Breast epithelium (tissue), 4 donors: ENCODE measurements at regions not wholly inside any gene's neighbourhood (a gene's known extent, or its start where the extent isn't known, plus 50 kb on each side); places are given as distances from the start of the nearest gene placed in this dataset.

Experiments
- DNase-seq, 2 donors: peaks; one replicate each; pipeline ENCODE4 v3.0.0-alpha.2; 2019; ENCODE audit warnings: low spot score in 2 of 2
- H3K27ac ChIP-seq, 2 donors: fragments of 200-600 bp; sonication (generic) in 1 of 2; one replicate each; pipeline ENCODE4 v1.5.1; 2016 to 2019; ENCODE audit warnings: mild to moderate bottlenecking in 1 of 2
- H3K27me3 ChIP-seq, 2 donors: fragments of 200-600 bp; sonication (generic) in 1 of 2; one replicate each; pipeline versions ENCODE4 v1.5.1 to v1.6.0; 2017 to 2019; ENCODE audit warnings: control low read depth in 1 of 2, mild to moderate bottlenecking in 1 of 2
- H3K36me3 ChIP-seq: fragments of 200-600 bp; one replicate; pipeline ENCODE4 v1.5.1; 2019
- H3K4me1 ChIP-seq, 2 donors: fragments of 200-600 bp; sonication (generic); one replicate each; pipeline ENCODE4 v1.5.1; 2016 to 2019; ENCODE audit warnings: control low read depth in 1 of 2
- H3K4me3 ChIP-seq, 3 donors: fragments of 200-600 bp; sonication (generic); 1 replicate in 2 of 3; 2 replicates in 1 of 3; pipeline ENCODE4 v1.5.1; 2016 to 2019; ENCODE audit warnings: mild to moderate bottlenecking in 3 of 3, moderate library complexity in 2 of 3
- H3K9me3 ChIP-seq, 2 donors: fragments of 200-600 bp; sonication (generic) in 1 of 2; one replicate each; pipeline ENCODE4 v1.5.1; 2016 to 2019; ENCODE audit warnings: control low read depth in 1 of 2
- CTCF ChIP-seq, 3 donors: fragments of 450-650 bp; IDR thresholded peaks; one replicate each; pipeline ENCODE4 v1.5.1; 2016 to 2017; ENCODE audit warnings: antibody characterized with exemption in 3 of 3, mild to moderate bottlenecking in 3 of 3, moderate library complexity in 3 of 3
- POLR2A ChIP-seq: fragments of 450-650 bp; IDR thresholded peaks from one replicate; pipeline ENCODE4 v1.6.1; 2016; ENCODE audit warnings: antibody characterized with exemption, mild to moderate bottlenecking, moderate library complexity
- POLR2AphosphoS5 ChIP-seq, 3 donors: sonication (generic); formaldehyde crosslinking; IDR thresholded peaks; one replicate each; pipeline ENCODE4 v1.6.1; 2017; ENCODE audit warnings: antibody characterized with exemption in 3 of 3
- intact Hi-C: fragments of 100-400 bp; cut with DNase I; formaldehyde crosslinking; loops from one replicate; pipeline ENCODE4 v1.15.1; 2023; ENCODE audit warnings: low total_unique reads

DNA sequence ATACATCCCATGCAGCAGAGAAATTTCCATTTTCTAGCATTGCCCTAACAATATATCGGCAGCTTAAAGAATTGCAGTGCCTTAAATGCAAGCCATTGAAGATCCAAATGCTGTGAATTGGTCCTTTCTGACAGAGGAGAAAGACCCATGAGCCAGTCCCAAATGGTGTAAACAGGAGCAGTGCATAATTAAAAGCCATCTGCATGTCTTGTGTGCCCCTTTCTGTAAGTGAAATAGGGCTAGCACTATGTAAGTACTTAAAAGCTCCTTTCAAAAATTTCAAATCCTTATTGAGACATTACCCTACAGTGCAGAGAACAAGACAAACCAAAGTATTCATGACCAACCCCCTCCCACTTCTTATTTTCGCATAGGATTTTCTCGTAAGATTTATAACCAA is 108.7 kb upstream of the LCORL start:
- TF ChIP-seq POLR2A, result no peak
- TF ChIP-seq CTCF (IDR thresholded peaks at IDR 0.05), result no peak
- no peak for TF ChIP-seq POLR2AphosphoS5 (IDR thresholded peaks at IDR 0.05)
- intact Hi-C loops, result no loop called here
- Histone ChIP-seq H3K4me3 (no peak overlapping the region), H3K36me3 (no peaks in the 10 kb centered on the region), H3K9me3 (no peaks in the 10 kb centered on the region), H3K4me1 (no peaks in the 10 kb centered on the region), H3K27ac (no peak overlapping the region), H3K27me3 (no peaks in the 10 kb centered on the region)
- no peak for DNase-seq

DNA sequence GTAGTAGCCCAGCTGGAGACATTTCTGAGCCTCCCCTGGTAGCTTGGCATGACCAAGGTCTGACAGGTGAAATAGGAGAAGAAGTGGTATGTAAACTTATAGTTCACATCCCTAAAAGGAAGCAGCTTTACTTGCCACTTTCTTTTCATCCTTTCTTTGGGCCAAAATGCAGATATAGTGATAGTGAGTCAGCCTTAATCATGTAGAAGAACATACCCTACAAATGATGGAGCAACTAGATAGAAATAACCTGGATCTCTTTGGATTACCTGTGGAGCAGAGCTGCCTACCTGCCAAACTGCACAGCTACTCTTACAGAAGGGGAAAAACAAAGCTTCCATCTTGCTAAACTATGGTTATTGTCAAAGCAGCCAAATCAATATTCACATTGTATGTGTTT is 106.7 kb upstream of the LCORL start:
- intact Hi-C loops, result no loop called here
- DNase-seq, result no peak
- Histone ChIP-seq H3K9me3 (no peaks in the 10 kb centered on the region), H3K36me3 (no peaks in the 10 kb centered on the region), H3K27ac (no peak overlapping the region), H3K4me3 (no peak overlapping the region), H3K4me1 (no peaks in the 10 kb centered on the region), H3K27me3 (no peaks in the 10 kb centered on the region)
- TF ChIP-seq POLR2AphosphoS5 (IDR thresholded peaks at IDR 0.05) (no peak), POLR2A (no peak), CTCF (IDR thresholded peaks at IDR 0.05) (no peak)

- no peak for DNase-seq
- Histone ChIP-seq H3K36me3 (no peaks in the 10 kb centered on the region), H3K27ac (no peak overlapping the region), H3K27me3 (no peaks in the 10 kb centered on the region), H3K4me3 (no peak overlapping the region), H3K9me3 (no peaks in the 10 kb centered on the region), H3K4me1 (no peaks in the 10 kb centered on the region)
- intact Hi-C loops, result no loop called here
- TF ChIP-seq POLR2A (no peak), POLR2AphosphoS5 (IDR thresholded peaks at IDR 0.05) (no peak), CTCF (IDR thresholded peaks at IDR 0.05) (no peak)
Observed at GRCh38 chr4:18127030-18127429, 105.5 kb upstream of the LCORL start.

- H3K4me1 ChIP-seq, result no peaks in the 10 kb centered on the region
- intact Hi-C loops, result no loop called here
- H3K36me3 ChIP-seq, result no peaks in the 10 kb centered on the region
- DNase-seq, result no peak
- H3K27ac ChIP-seq, result no peak overlapping the region
- no peaks in the 10 kb centered on the region for H3K9me3 ChIP-seq
- no peak overlapping the region for H3K4me3 ChIP-seq
- no peak for TF ChIP-seq POLR2A
- TF ChIP-seq CTCF (IDR thresholded peaks at IDR 0.05), result no peak
- TF ChIP-seq POLR2AphosphoS5 (IDR thresholded peaks at IDR 0.05), result no peak
- H3K27me3 ChIP-seq, result no peaks in the 10 kb centered on the region
Observed at GRCh38 chr4:18113710-18114331, 92.3 kb upstream of the LCORL start.

DNA sequence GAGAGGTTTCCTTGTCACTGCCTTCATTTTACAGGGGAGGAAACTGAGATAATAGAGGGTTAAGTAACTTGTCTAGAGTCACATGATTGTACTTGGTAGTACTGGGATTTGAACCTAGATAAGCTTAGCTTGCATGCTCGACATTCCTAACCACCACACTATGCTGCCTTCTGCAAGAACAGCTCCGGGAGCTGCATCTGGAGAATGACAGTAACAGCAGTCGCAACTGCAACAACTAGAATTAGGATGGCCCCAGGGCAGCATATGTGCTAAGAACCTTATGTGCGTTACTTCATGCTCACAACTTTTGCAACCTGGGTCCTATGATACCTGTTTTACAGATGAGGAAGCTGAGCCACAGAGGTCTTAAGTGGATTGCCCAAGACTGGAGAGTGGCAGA is 89.5 kb upstream of the LCORL start:
- TF ChIP-seq POLR2AphosphoS5 (IDR thresholded peaks at IDR 0.05) (no peak), POLR2A (no peak), CTCF (IDR thresholded peaks at IDR 0.05) (no peak)
- intact Hi-C loops, result no loop called here
- no peaks in the 10 kb centered on the region for H3K9me3 ChIP-seq
- no peaks in the 10 kb centered on the region for H3K36me3 ChIP-seq
- H3K4me3 ChIP-seq, result no peak overlapping the region
- H3K27me3 ChIP-seq, result no peaks in the 10 kb centered on the region
- no peaks in the 10 kb centered on the region for H3K4me1 ChIP-seq
- no peak overlapping the region for H3K27ac ChIP-seq
- DNase-seq, result no peak
